ENCODE measurements at regions not wholly inside any gene's neighbourhood (a gene's known extent, or its start where the extent isn't known, plus 50 kb on each side); places are given as distances from the start of the nearest gene placed in this dataset.

GRCh38 chr7:94174956-94175355 is 170.8 kb upstream of the BET1 start:
- TF ChIP-seq, protein P1, sequence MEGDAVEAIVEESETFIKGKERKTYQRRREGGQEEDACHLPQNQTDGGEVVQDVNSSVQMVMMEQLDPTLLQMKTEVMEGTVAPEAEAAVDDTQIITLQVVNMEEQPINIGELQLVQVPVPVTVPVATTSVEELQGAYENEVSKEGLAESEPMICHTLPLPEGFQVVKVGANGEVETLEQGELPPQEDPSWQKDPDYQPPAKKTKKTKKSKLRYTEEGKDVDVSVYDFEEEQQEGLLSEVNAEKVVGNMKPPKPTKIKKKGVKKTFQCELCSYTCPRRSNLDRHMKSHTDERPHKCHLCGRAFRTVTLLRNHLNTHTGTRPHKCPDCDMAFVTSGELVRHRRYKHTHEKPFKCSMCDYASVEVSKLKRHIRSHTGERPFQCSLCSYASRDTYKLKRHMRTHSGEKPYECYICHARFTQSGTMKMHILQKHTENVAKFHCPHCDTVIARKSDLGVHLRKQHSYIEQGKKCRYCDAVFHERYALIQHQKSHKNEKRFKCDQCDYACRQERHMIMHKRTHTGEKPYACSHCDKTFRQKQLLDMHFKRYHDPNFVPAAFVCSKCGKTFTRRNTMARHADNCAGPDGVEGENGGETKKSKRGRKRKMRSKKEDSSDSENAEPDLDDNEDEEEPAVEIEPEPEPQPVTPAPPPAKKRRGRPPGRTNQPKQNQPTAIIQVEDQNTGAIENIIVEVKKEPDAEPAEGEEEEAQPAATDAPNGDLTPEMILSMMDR (IDR thresholded peaks at IDR 0.05), result no peak
- no peak for TF ChIP-seq EP300 (IDR thresholded peaks at IDR 0.05)
- no peak for TF ChIP-seq POLR2A (IDR thresholded peaks at IDR 0.05)
- TF ChIP-seq POLR2AphosphoS5 (IDR thresholded peaks at IDR 0.05), result no peak
- ATAC-seq, result no peak
- Histone ChIP-seq H3K36me3 (no peaks in the 10 kb centered on the region), H3K27ac (no peak overlapping the region), H3K27me3 (no peaks in the 10 kb centered on the region), H3K4me1 (no peaks in the 10 kb centered on the region), H3K9me3 (no peaks in the 10 kb centered on the region), H3K4me3 (no peak overlapping the region)
- WGBS, 2 donors (ENCODE audit: low coverage in 1 of 2), result 61% methylated on average over 2 of the region's 2 CpGs; no CpG with 5 or more reads in 1 of the 2 donors

- H3K27me3 ChIP-seq, result no peaks in the 10 kb centered on the region
- no peaks in the 10 kb centered on the region for H3K36me3 ChIP-seq
- no peaks in the 10 kb centered on the region for H3K9me3 ChIP-seq
- no peak overlapping the region for H3K27ac ChIP-seq
- WGBS, 2 donors (ENCODE audit: low coverage in 1 of 2), result 49 to 50% methylated on average over 3 to 4 of the region's 4 CpGs
- no peaks in the 10 kb centered on the region for H3K4me1 ChIP-seq
- TF ChIP-seq POLR2A (IDR thresholded peaks at IDR 0.05) (no peak), EP300 (IDR thresholded peaks at IDR 0.05) (no peak), POLR2AphosphoS5 (IDR thresholded peaks at IDR 0.05) (no peak)
- TF ChIP-seq, protein P1 (IDR thresholded peaks at IDR 0.05), result no peak
- ATAC-seq, result no peak
- no peak overlapping the region for H3K4me3 ChIP-seq
Observed at GRCh38 chr7:94176694-94177200, 172.6 kb upstream of the BET1 start.

DNA sequence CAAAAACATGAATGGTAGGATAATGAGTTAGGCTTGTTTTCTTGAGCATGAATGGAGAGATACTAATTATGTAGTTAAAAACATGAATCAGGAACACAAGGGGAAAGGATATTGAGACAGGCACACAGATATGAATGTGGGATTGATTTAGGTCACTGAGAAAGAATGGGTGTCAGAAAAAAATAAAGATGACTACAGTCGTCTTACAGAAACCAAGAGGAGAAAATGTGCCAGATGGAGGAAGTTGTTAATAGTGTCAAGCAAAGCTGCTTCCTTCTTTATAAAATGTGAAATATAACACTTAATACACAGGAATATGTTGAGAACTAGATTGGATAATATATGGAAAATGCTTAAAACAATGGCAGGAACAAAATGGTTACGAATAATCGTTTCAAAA is 173.3 kb upstream of the BET1 start:
- TF ChIP-seq, protein P1 (IDR thresholded peaks at IDR 0.05), result no peak
- TF ChIP-seq EP300 (IDR thresholded peaks at IDR 0.05) (no peak), POLR2AphosphoS5 (IDR thresholded peaks at IDR 0.05) (no peak), POLR2A (IDR thresholded peaks at IDR 0.05) (no peak)
- H3K27me3 ChIP-seq, result no peaks in the 10 kb centered on the region
- no peaks in the 10 kb centered on the region for H3K4me1 ChIP-seq
- H3K4me3 ChIP-seq, result no peak overlapping the region
- no peaks in the 10 kb centered on the region for H3K9me3 ChIP-seq
- H3K27ac ChIP-seq, result no peak overlapping the region
- 53 to 82% methylated on average over 2 to 3 of the region's 3 CpGs for WGBS, 2 donors (ENCODE audit: low coverage in 1 of 2)
- ATAC-seq, result no peak
- no peaks in the 10 kb centered on the region for H3K36me3 ChIP-seq

GRCh38 chr7:94178230-94178629 is 174.1 kb upstream of the BET1 start:
- Histone ChIP-seq H3K4me3 (no peak overlapping the region), H3K4me1 (peaks cover 0 to 2% (median 0%) of the 10 kb centered on the region in 3 donors), H3K27me3 (no peaks in the 10 kb centered on the region), H3K36me3 (no peaks in the 10 kb centered on the region), H3K9me3 (no peaks in the 10 kb centered on the region), H3K27ac (no peak overlapping the region)
- TF ChIP-seq POLR2AphosphoS5 (IDR thresholded peaks at IDR 0.05) (no peak), EP300 (IDR thresholded peaks at IDR 0.05) (no peak), POLR2A (IDR thresholded peaks at IDR 0.05) (no peak)
- TF ChIP-seq, protein P1 (IDR thresholded peaks at IDR 0.05), result no peak
- whole genome bisulfite sequencing, 2 donors (ENCODE audit: low coverage in 1 of 2), result 82 to 84% methylated on average over 3 of the region's 3 CpGs
- no peak for ATAC-seq

DNA sequence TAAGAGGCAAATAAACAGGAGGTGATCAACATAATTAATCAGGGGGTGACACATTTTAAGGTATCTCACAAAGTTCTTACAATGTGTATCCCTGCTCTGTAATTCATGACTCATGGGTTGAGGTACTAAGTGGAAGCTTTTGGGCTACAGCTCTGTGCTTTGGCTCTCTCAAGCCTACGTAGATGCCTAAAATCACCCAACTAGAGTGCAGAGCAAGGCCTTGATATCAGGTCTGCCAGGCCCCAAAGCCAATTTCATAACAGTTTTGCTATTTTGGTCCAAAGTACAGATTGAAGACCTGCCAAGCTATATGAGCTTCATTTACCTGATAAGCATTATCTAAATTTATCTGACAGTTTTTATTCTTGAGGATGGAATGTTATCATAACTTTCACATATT is 175.3 kb upstream of the BET1 start:
- no peak for ATAC-seq
- H3K9me3 ChIP-seq, result no peaks in the 10 kb centered on the region
- H3K27ac ChIP-seq, result no peak overlapping the region
- H3K4me3 ChIP-seq, result no peak overlapping the region
- no peaks in the 10 kb centered on the region for H3K27me3 ChIP-seq
- WGBS, 2 donors (ENCODE audit: low coverage in 1 of 2), result 91% methylated on average over 1 of the region's 1 CpG; no CpG with 5 or more reads in 1 of the 2 donors
- no peak for TF ChIP-seq EP300 (IDR thresholded peaks at IDR 0.05)
- no peak for TF ChIP-seq POLR2AphosphoS5 (IDR thresholded peaks at IDR 0.05)
- TF ChIP-seq POLR2A (IDR thresholded peaks at IDR 0.05), result no peak
- TF ChIP-seq, protein P1 (IDR thresholded peaks at IDR 0.05), result no peak
- peaks cover 0 to 3% (median 0%) of the 10 kb centered on the region in 3 donors for H3K4me1 ChIP-seq
- H3K36me3 ChIP-seq, result no peaks in the 10 kb centered on the region
